Stimulated activated CD4-positive, alpha-beta T cell treated with anti-CD3 and anti-CD28 coated beads, Interleukin-12 subunit alpha, Interleukin-12 subunit beta, amount 100 ng/mL, for 48 hours (primary cell): ENCODE measurements at regions not wholly inside any gene's neighbourhood (a gene's known extent, or its start where the extent isn't known, plus 50 kb on each side); places are given as distances from the start of the nearest gene placed in this dataset.

ENCODE experiments used
- DNase-seq, 3 donors: peaks; one replicate each; pipeline ENCODE4 v3.0.0-alpha.2; 2020; ENCODE audit warnings: low read depth in 2 of 3, low spot score in 1 of 3

- no peak for DNase-seq
These were observed 241.2 kb downstream of the PTBP2 start for GRCh38 chr1:96962751-96963211.

GRCh38 chr1:96964761-96965160 is 243.2 kb downstream of the PTBP2 start:
- DNase-seq, result no peak

- DNase-seq, result peak; percentile 51 to 74 (median 53)
These were observed 245.1 kb downstream of the PTBP2 start for GRCh38 chr1:96966536-96967138.

GRCh38 chr1:96967311-96967710 is 245.7 kb downstream of the PTBP2 start:
- no peak for DNase-seq

- no peak for DNase-seq
These were observed 247.0 kb downstream of the PTBP2 start for GRCh38 chr1:96968541-96968940.

- DNase-seq, result no peak
These were observed 247.4 kb downstream of the PTBP2 start for GRCh38 chr1:96968983-96969382.

DNA sequence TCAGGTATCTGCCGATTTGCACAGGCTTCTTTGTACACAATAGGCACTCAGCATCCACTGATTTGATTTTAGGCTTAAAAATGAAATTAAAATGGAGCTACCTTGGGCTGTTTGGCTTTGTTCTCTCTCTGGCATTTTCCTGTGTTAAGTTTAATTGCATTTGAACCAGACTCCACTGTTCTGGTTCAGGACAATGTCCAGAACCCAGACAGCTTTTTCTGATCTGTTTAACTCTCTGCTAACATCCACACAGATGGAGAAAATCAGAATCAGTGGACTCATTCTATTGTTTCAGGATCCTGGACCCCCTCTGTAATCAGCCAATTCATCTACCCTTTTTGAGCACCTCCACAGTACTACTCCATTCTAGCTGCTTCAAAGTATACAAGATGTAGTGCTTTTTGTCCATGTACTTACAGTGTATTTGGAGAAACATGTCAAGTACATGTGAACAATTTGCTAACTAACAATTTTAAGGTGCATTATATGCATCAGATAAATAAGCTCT is 248.1 kb downstream of the PTBP2 start:
- no peak for DNase-seq

- DNase-seq, result no peak
These were observed 249.9 kb downstream of the PTBP2 start for GRCh38 chr1:96971439-96971838.

GRCh38 chr1:96971849-96972602 is 250.4 kb downstream of the PTBP2 start:
- no peak for DNase-seq

- no peak for DNase-seq
These were observed 252.0 kb downstream of the PTBP2 start for GRCh38 chr1:96973605-96974004.

DNA sequence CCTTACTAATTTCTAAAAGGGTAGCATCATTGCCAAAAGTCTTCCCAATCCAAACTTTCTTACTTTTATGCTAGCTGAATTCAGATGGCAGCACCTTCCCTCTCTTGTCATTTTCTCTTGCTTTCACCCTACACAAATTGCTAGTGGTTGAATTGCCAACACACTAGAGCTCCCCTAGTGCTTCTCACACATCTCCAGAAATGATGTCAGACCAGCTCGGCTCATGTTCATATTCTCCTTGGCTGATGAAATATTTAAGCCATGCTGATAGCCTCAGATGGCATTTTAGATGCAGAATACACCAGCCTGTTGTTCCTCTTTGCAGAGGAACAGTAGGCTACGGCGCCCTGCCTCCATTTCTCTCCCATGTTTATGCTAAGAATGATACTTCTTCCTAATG is 256.9 kb downstream of the PTBP2 start:
- no peak for DNase-seq

- DNase-seq, result no peak
These were observed 257.3 kb downstream of the PTBP2 start for GRCh38 chr1:96978901-96979300.

DNA sequence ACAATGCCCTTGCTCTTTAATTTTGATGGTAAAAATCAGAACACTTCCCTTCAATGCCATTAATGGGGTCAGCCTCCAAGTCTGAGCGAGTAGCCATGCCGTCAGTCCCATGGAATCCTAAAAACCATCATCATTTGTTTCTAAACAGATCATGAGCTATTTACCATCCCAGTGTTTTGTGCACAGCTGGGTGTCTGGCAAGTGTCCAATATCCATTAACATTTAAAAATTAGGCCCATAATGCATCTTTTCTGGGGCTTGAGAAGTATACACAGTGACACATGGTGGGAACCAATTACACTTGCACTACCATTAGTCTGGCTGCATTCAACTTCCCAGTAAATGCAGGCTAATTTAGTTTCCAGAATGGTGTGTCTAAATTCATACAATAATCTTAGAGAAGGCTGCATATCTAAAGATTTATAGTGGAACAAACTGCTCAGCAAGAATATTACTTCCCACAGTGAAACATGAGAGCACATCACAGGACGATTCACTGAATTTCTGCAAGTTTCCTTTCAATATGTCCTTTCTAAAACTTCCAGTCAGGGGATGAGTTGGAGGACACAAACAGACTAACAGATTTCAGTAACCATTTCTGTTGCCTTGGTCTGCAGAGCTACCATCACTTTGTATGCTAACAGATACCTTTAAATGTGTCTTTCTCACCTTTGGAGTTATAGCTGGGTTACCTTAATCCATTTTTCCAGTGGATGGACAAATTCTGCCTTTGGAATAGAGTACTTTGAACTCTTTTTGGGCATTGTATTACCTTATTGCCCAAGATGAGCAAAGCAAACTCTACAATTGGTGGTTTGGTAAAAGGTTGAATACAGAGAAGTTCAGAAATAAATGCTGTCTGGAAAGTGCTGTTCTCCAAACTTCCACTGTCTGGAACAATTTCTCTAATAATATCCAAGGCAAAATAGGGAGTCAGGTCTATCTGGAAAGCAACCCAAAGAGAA is 258.0 kb downstream of the PTBP2 start:
- DNase-seq, result no peak

DNA sequence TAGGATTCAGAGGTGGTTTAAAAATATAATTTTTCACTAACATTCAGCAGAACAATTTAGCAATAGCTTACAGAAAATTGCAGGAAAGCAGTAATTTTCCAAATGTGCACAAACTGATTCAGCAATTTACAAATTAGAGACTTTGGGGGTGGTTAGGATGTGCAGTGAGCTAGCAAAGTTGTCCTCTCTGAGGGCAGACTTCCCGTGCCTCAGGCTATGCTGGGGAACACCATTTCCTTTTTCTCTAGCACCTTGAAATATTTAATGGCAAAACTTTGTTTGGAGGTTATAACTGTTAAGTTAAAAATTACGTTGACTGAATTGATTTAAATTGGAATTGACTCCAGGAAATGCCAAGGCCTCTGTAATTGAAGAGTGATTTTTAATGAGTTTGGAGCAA is 258.9 kb downstream of the PTBP2 start:
- no peak for DNase-seq

DNA sequence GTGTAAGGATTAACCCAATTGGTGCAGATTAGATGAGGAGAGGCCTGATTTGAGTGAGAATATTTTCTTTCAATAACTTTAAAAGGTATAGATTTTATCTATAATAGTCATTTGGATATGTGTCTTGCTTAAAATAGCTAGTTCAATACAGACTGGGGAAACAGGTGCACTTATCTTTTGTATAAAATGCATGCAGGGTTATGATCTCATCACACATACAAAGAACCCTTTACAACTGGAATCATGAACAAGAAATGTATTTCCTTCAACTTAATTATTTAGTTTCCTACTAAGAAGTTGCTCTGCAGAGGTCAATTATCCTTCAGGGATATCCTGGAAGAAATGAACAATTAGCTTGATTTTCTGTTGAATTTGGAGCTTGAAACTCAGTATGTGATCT is 259.6 kb downstream of the PTBP2 start:
- DNase-seq, result no peak

DNA sequence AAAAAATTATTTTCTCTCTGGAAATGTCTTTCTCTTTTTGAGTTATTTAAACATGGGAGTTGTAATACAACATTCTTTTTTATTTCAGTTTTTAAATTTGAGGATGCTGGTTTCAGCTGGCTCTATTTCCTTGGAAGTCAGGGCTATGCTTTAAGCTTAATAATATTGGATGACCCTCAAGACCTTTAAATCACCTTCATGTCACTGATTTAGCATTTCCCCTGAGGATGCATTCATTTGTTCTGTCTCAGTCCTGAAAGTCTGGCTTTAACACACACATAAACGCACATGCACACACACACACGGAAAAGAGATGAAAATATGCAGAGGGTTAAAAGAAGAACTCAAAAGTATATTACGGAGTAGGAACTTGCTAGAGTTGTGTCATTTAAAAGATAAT is 260.5 kb downstream of the PTBP2 start:
- no peak for DNase-seq

DNA sequence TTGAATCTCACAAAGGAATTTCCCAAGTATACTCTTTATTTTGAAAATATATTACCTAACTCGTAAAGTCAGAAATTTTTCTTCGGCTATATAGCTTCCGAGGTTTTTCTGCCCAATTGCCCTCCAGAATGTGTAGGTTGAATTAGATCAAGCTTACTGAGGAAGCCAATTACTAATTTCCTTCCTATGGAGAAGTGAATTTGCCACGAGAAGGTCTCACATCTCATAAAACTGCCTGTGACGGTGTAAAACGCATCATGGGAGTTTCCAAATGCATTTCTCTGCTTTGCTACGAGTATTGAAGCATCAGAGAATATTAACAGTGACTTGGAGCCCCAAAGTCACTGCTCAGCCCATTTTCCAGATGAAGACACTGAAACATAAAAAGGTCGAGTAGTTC is 262.3 kb downstream of the PTBP2 start:
- no peak for DNase-seq

DNA sequence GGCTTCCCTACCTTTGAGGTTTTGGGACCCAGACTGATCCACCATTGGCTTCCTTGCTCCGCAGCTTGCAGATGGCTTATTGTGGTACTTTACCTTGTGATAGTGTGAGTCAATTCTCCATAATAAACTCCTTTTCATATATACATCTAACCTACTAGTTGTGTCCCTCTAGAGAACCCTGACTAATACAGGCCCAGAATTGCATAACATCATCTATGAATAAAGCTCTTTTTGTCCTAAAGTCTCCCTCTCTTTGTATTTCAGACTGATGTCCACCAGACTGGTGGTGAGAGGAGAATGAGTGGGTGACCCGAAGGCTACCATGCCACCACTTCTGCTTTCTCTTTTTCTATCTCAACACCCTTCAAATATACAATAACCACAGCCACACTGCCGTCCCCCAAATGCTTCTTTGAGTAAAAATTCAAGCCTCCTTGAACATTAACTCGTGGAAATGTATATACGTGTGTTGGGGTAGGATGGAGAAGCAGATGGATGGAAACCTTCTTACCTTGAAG is 265.7 kb downstream of the PTBP2 start:
- no peak for DNase-seq

DNA sequence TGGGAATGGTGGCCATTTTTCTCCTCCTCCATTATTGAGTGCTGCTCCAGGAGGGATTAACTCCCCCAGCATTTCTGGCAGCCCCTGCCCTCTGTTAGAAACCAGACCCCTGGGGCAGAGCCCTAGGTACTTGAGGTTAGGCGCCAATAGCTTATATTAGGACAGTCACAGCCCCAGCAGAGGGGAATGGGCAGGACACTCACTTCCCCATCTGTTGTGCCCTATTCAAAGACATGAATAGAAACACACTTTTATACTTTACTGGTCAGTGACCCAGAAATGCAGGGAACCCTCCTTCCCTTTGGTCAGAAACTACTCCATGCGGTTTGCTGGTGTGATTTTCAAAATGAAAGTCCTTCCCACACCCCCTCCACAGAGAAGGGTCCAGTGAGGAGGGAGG is 267.7 kb downstream of the PTBP2 start:
- DNase-seq, result no peak

- no peak for DNase-seq
These were observed 268.6 kb downstream of the PTBP2 start for GRCh38 chr1:96990136-96990535.

- no peak for DNase-seq
These were observed 269.7 kb downstream of the PTBP2 start for GRCh38 chr1:96991261-96991660.
